NCI-H446 (cell line): ENCODE measurements at regions not wholly inside any gene's neighbourhood (a gene's known extent, or its start where the extent isn't known, plus 50 kb on each side); places are given as distances from the start of the nearest gene placed in this dataset.

ENCODE experiments used
- DNase-seq, 2 experiments: peaks; one replicate each; lab custom pipeline; 2025; lab: John Stamatoyannopoulos, UW

GRCh38 chr4:147430111-147430510 lies 50.8 kb upstream of the EDNRA start:
- DNase-seq, result no peak
